HL-60/S4 treated with retinoic acid at 250 ng/mL for 4 days and 3 days (cell line): ENCODE measurements at regions not wholly inside any gene's neighbourhood (a gene's known extent, or its start where the extent isn't known, plus 50 kb on each side); places are given as distances from the start of the nearest gene placed in this dataset.
"Not testable (repeated sequence)": the region's sequence is repeated elsewhere in the genome, so short reads cannot be mapped to it uniquely, and the experiment has no call there.

Experiments
- in situ Hi-C: fragments of 300-500 bp; cut with MboI; formaldehyde crosslinking; loops from 2 replicates; pipeline ENCODE4 v1.7.0; 2022; ENCODE audit warnings: low sequenced_read_pairs

DNA sequence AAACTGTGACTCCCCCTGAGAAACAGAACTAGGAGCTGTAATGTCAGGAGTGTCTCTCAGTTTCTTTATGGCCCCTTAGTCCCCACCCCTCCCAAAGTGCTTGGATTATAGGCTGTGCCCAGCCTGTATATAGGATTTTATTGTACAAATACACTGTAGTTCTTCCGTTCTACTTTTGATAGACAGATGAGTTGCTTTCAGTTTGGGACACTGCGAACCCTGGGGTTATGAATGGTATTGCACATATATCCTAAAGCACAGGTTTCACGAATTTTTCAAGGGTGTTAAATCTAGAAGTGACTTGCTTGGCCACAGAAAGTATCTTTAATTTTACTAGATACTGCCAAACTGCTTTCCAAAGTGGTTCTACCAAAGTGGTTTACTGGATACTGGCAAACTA, 152.9 kb upstream of the ATXN1 start:
- in situ Hi-C loops = no loop called here

- in situ Hi-C loops = no loop called here
Observed at GRCh38 chr6:16912756-16913155, 151.5 kb upstream of the ATXN1 start.

- in situ Hi-C loops = no loop called here
Observed at GRCh38 chr6:16911088-16911487, 149.8 kb upstream of the ATXN1 start.

DNA sequence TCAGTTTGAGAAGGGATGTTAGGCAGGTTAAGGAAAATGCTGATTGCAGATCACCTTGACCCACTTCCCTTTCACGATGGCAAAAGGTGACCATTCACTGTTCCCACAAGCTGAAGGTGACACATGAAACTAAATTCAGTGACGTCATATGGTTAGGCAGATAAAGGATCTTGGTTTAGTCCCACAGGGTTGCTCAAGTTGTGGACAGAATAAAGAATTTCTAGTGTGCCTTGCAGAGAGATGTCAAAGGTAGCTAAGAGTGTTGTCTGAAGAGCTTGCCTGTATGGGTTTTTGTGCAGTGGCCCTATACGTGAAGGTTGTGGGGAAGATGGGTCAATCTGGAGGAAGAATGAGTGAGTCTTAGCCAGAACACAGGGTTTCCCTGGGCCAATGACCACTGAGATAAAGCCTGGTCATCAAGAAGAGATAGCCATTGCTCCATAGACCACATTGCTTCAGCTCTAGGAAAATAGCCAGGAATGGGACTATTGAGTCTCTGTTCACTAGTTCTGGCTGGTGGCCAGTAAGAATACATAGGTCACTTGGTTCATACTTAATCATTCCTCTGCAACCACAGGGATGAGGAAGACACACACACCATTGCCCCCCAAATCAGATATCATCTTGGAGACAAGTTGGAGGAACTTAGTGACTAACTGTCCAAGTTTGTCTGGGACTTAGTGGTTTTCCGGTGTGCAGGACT, 148.5 kb upstream of the ATXN1 start:
- in situ Hi-C loops = no loop called here

- in situ Hi-C loops = no loop called here
Observed at GRCh38 chr6:16907991-16908390, 146.7 kb upstream of the ATXN1 start.

GRCh38 chr6:16904957-16905356, 143.7 kb upstream of the ATXN1 start:
- in situ Hi-C loops = no loop called here

GRCh38 chr6:16903470-16903869, 142.2 kb upstream of the ATXN1 start:
- in situ Hi-C loops = no loop called here

GRCh38 chr6:16902502-16902901, 141.2 kb upstream of the ATXN1 start:
- in situ Hi-C loops = no loop called here

GRCh38 chr6:16901782-16902181, 140.5 kb upstream of the ATXN1 start:
- in situ Hi-C loops = no loop called here

- in situ Hi-C loops = no loop called here
Observed at GRCh38 chr6:16901306-16901705, 140.0 kb upstream of the ATXN1 start.

- in situ Hi-C loops = no loop called here
Observed at GRCh38 chr6:16898640-16899396, 137.6 kb upstream of the ATXN1 start.

GRCh38 chr6:16897669-16898068, 136.4 kb upstream of the ATXN1 start:
- in situ Hi-C loops = no loop called here

GRCh38 chr6:16894301-16894700, 133.0 kb upstream of the ATXN1 start:
- in situ Hi-C loops = no loop called here

- in situ Hi-C loops = not testable (repeated sequence)
Observed at GRCh38 chr6:16891110-16891509, 129.8 kb upstream of the ATXN1 start.

DNA sequence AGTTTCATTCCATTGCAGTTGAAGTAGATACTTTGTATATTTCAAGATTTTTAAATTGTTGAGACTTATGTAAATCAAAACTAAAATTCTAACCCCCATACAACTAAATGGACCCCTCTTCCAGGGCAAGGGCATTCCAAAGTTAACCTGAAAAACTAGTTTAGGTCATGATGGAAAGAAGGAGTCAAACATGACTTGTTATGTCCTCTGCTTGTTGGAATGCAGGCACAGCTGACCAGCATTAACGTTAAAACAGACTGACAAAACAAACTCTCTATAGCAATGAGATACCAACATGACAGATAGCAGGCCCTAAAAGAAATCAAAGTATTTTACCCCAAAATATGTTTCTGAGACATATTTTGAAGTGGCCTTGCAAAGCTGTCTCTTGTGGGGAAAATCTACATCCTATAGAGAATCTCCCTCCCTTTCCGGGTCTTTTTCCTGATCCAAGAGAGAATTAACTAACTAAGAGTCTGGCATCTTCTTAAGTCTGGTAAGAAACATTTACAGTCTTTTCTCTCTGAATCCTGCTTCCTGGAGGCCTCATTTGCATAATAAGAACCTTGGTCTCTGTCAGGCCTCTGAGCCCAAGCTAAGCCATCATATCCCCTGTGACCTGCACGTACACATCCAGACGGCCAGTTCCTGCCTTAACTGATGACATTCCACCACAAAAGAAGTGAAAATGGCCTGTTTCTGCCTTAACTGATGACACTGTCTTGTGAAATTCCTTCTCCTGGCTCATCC, 124.3 kb upstream of the ATXN1 start:
- in situ Hi-C loops = no loop called here

GRCh38 chr6:16884526-16884925, 123.3 kb upstream of the ATXN1 start:
- in situ Hi-C loops = no loop called here

- in situ Hi-C loops = no loop called here
Observed at GRCh38 chr6:16883414-16883813, 122.2 kb upstream of the ATXN1 start.

DNA sequence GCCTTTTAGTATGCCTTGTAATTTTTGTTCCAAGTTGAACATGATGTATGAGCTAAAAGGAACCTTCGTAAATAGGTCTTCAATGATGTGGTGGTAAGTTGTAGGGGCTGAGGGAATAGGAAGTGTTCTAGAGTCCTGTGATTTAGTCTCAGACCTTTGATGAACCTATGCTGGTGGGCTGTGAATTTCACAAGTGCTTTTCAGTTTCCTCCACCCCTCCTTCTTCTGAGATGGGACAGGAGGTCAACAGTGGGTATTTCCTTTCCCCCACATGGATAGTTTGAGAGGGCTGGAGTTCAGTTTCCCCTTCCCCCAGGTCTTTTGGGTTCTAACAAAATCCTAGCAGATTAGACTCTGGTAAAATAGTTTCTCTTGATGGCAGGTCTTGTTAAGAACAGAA, 121.0 kb upstream of the ATXN1 start:
- in situ Hi-C loops = no loop called here

- in situ Hi-C loops = not testable (repeated sequence)
Observed at GRCh38 chr6:16876852-16877251, 115.6 kb upstream of the ATXN1 start.

DNA sequence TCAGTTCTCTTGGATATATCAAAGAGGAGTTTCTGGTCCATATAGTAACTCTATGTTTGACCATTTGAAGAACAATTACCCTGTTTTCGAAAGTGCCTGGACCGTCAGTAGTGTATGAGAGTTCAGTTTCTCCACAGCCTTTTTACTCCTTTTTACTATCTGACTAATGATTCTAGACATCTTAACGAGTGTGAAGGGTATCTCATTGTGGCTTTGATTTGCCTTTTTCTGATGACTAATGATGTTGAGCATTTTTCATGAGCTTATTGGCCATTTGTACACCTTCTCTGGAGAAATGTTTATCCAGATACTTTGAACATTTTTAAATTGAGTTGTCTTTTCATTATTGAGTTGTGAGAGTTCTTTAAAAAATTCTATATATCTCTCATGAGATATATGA, 114.9 kb upstream of the ATXN1 start:
- in situ Hi-C loops = no loop called here

DNA sequence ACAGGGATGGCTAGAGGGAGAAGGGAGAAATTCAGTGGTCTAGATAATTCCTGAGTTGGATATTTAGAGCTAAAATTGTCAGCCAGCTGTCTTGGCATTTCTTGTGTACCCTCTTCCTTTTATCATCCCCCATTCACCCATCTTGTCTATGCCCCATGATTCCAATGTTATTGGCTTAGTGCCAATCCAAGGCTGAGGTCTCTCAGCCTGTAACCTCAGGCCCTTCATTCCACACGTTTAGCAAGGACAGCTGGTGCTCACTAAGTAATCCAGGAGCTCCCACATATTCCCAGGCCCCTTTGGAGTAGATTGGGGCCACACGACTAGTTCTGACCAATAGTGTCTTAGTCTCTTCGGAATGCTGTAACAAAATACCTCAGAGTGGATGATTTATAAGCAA, 112.4 kb upstream of the ATXN1 start:
- in situ Hi-C loops = no loop called here
